Mesenchymal stem cell (in vitro differentiated cells and primary cell): ENCODE measurements at regions not wholly inside any gene's neighbourhood (a gene's known extent, or its start where the extent isn't known, plus 50 kb on each side); places are given as distances from the start of the nearest gene placed in this dataset.

Experiments
- DNase-seq: peaks from one replicate; pipeline ENCODE4 v3.0.0-alpha.2; 2013
- H2AFZ ChIP-seq: one replicate; pipeline ENCODE4 v1.6.1; 2013; ENCODE audit warnings: low read depth, mild to moderate bottlenecking, control low read depth, inconsistent platforms, low read length, moderate library complexity
- H2AK5ac ChIP-seq: 2 replicates; pipeline ENCODE4 v1.6.1; 2013; ENCODE audit warnings: low read length, moderate library complexity, mild to moderate bottlenecking, inconsistent platforms; ENCODE audit not compliant: severe bottlenecking
- H2BK120ac ChIP-seq: one replicate; pipeline ENCODE4 v1.6.1; 2013; ENCODE audit warnings: low read depth, mild to moderate bottlenecking, inconsistent platforms, low read length, moderate library complexity
- H2BK12ac ChIP-seq, 2 experiments: one replicate each; pipeline ENCODE4 v1.6.1; 2013; ENCODE audit warnings: inconsistent platforms in 2 of 2, low read length in 2 of 2, mild to moderate bottlenecking in 2 of 2, moderate library complexity in 2 of 2, control low read depth in 1 of 2
- H2BK15ac ChIP-seq: one replicate; pipeline ENCODE4 v1.6.1; 2013; ENCODE audit warnings: mild to moderate bottlenecking, low read depth, inconsistent platforms; ENCODE audit not compliant: poor library complexity, severe bottlenecking
- H2BK5ac ChIP-seq: 2 replicates; pipeline ENCODE4 v1.6.1; 2013; ENCODE audit warnings: low read depth, mild to moderate bottlenecking, low read length, control low read depth, inconsistent platforms; ENCODE audit not compliant: poor library complexity, severe bottlenecking
- H3K14ac ChIP-seq, 2 experiments: one replicate each; pipeline ENCODE4 v1.6.1; 2013; ENCODE audit warnings: inconsistent platforms in 2 of 2, low read length in 2 of 2, control low read depth in 1 of 2, mild to moderate bottlenecking in 1 of 2, moderate library complexity in 1 of 2
- H3K18ac ChIP-seq, 2 experiments: one replicate each; pipeline ENCODE4 v1.6.1; 2013; ENCODE audit warnings: inconsistent platforms in 2 of 2, low read length in 2 of 2, control low read depth in 1 of 2, low read depth in 1 of 2, mild to moderate bottlenecking in 1 of 2
- H3K23ac ChIP-seq, 2 experiments: one replicate each; pipeline ENCODE4 v1.6.1; 2013; ENCODE audit warnings: inconsistent platforms in 2 of 2, low read length in 2 of 2, mild to moderate bottlenecking in 2 of 2, moderate library complexity in 2 of 2, control low read depth in 1 of 2
- H3K27ac ChIP-seq: 2 replicates; pipeline ENCODE4 v1.5.1; 2013; ENCODE audit warnings: mild to moderate bottlenecking, moderate library complexity, low read length, control low read depth, inconsistent platforms; ENCODE audit not compliant: poor library complexity, severe bottlenecking
- H3K27me3 ChIP-seq, 2 experiments: 2 replicates each; pipeline versions ENCODE4 v1.6.1 to v1.7.0; 2013; ENCODE audit warnings: low read length in 2 of 2, mild to moderate bottlenecking in 2 of 2, moderate library complexity in 2 of 2, control low read depth in 1 of 2, inconsistent platforms in 1 of 2; ENCODE audit not compliant: control insufficient read depth in 1 of 2, insufficient read depth in 1 of 2
- H3K36me3 ChIP-seq, 2 experiments: 2 replicates each; pipeline versions ENCODE4 v1.6.1 to v1.7.0; 2013; ENCODE audit warnings: low read length in 2 of 2, control low read depth in 1 of 2, inconsistent platforms in 1 of 2, low read depth in 1 of 2, mild to moderate bottlenecking in 1 of 2; ENCODE audit not compliant: insufficient read depth in 2 of 2, control insufficient read depth in 1 of 2
- H3K4ac ChIP-seq, 2 experiments: one replicate each; pipeline ENCODE4 v1.6.1; 2013; ENCODE audit warnings: inconsistent platforms in 2 of 2, low read length in 2 of 2, mild to moderate bottlenecking in 2 of 2, moderate library complexity in 2 of 2, control low read depth in 1 of 2, low read depth in 1 of 2
- H3K4me1 ChIP-seq: 2 replicates; pipeline ENCODE4 v1.6.1; 2013; ENCODE audit warnings: low read depth, low read length, control low read depth; ENCODE audit not compliant: control insufficient read depth, insufficient read depth
- H3K4me2 ChIP-seq: 2 replicates; pipeline ENCODE4 v1.6.1; 2013; ENCODE audit warnings: low read length, mild to moderate bottlenecking, inconsistent platforms; ENCODE audit not compliant: poor library complexity, severe bottlenecking
- H3K4me3 ChIP-seq, 2 experiments: 2 replicates each; pipeline versions ENCODE4 v1.5.1 to v1.7.0; 2013; ENCODE audit warnings: low read length in 2 of 2, mild to moderate bottlenecking in 2 of 2, control low read depth in 1 of 2, low read depth in 1 of 2; ENCODE audit not compliant: insufficient read depth in 1 of 2
- H3K79me1 ChIP-seq: replicated peaks from 2 replicates; pipeline ENCODE4 v1.6.1; 2013; ENCODE audit warnings: mild to moderate bottlenecking, control low read depth, low read length, inconsistent platforms; ENCODE audit not compliant: poor library complexity, severe bottlenecking
- H3K9ac ChIP-seq: 2 replicates; pipeline ENCODE4 v1.7.0; 2013; ENCODE audit warnings: mild to moderate bottlenecking, low read length, moderate library complexity
- H3K9me3 ChIP-seq: 2 replicates; pipeline ENCODE4 v1.7.0; 2013; ENCODE audit warnings: mild to moderate bottlenecking, low read length; ENCODE audit not compliant: control insufficient read depth
- H4K8ac ChIP-seq: one replicate; pipeline ENCODE4 v1.6.1; 2013; ENCODE audit warnings: inconsistent platforms, mild to moderate bottlenecking, low read length, moderate library complexity
- H4K91ac ChIP-seq: one replicate; pipeline ENCODE4 v1.6.1; 2013; ENCODE audit warnings: mild to moderate bottlenecking, low read length, inconsistent platforms
- WGBS: methylation state at CpG from one replicate; pipeline ENCODE4 v1.1.7; 2013; ENCODE audit warnings: mixed read lengths; 5-methylcytosine and 5-hydroxymethylcytosine counted together

DNA sequence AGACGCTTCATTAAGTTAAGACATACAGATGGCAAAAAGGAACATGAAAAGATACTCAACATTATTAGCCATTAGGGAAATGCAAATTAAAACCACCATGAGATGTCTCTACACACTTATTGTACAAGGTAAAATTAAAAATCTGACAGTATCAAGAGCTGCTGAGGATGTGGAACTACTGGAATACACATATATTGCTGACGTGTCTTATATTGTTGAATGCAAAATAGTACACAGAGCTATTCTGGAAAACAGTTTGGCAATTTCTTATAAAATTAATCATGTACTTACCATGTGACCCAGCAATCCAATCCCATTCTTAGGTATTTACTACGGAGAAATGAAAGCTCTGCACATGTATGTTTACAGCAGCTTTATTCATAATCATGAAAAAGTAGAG is 742.5 kb downstream of the TBC1D22A start:
- Histone ChIP-seq H3K18ac (no peak overlapping the region), H4K8ac (no peak overlapping the region), H2BK15ac (no peak overlapping the region), H3K27me3 (no peaks in the 10 kb centered on the region), H3K9me3 (peaks cover 12% of the 10 kb centered on the region), H3K4ac (no peak overlapping the region), H3K27ac (no peak overlapping the region), H2AFZ (no peak overlapping the region), H3K14ac (no peak overlapping the region), H4K91ac (no peak overlapping the region), H2BK12ac (no peak overlapping the region), H3K79me1 (no peaks in the 10 kb centered on the region), H3K4me3 (no peak overlapping the region), H2BK120ac (no peak overlapping the region), H3K9ac (no peak overlapping the region), H3K4me2 (no peak overlapping the region), H3K4me1 (no peaks in the 10 kb centered on the region), H2AK5ac (no peak overlapping the region), H2BK5ac (peak overlapping the region; percentile 57), H3K23ac (no peak overlapping the region), H3K36me3 (no peaks in the 10 kb centered on the region)
- DNase-seq: no peak
- WGBS: 84% methylated on average over 3 of the region's 3 CpGs

DNA sequence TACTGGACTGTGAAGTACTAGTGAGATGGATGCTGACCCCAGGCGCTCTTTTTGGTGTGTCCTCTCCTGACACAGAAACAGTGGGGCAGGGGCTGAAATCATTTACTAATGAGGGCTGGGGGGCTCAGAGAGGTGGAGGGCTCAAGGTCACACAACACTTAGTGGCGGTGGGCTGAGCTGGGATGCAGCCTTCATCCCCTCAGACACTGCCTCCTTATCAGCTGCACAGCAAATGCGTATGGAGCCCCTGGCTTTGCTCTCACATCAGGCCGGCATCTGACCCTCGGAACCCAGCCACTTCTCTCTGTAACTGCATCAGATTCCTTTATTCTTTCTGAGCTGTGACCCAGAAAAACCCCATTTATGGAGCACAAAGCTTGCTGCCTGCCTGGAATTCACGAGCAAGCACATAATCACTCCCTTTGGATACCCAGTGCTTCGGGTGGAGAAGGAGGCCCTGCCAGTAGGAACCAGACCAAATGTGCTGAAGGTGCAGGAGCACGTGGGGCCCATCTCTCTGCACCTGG is 736.6 kb downstream of the TBC1D22A start:
- 61% methylated on average over 8 of the region's 8 CpGs for WGBS
- Histone ChIP-seq H2AK5ac (no peak overlapping the region), H3K79me1 (no peaks in the 10 kb centered on the region), H4K91ac (no peak overlapping the region), H2BK15ac (no peak overlapping the region), H3K36me3 (no peaks in the 10 kb centered on the region), H3K27ac (no peak overlapping the region), H3K4me2 (no peak overlapping the region), H2BK5ac (no peak overlapping the region), H3K4ac (no peak overlapping the region), H3K4me1 (no peaks in the 10 kb centered on the region), H3K23ac (no peak overlapping the region), H2BK120ac (no peak overlapping the region), H3K9me3 (peaks cover 18% of the 10 kb centered on the region), H2BK12ac (no peak overlapping the region), H3K4me3 (no peak overlapping the region), H3K27me3 (no peaks in the 10 kb centered on the region), H2AFZ (no peak overlapping the region), H3K14ac (no peak overlapping the region), H4K8ac (no peak overlapping the region), H3K18ac (no peak overlapping the region), H3K9ac (no peak overlapping the region)
- no peak for DNase-seq

- Histone ChIP-seq H3K4me1 (no peaks in the 10 kb centered on the region), H3K18ac (no peak overlapping the region), H3K4me3 (no peak overlapping the region), H3K9me3 (peaks cover 18% of the 10 kb centered on the region), H3K79me1 (no peaks in the 10 kb centered on the region), H2BK12ac (no peak overlapping the region), H2AFZ (no peak overlapping the region), H3K14ac (no peak overlapping the region), H2BK15ac (no peak overlapping the region), H4K8ac (no peak overlapping the region), H3K36me3 (no peaks in the 10 kb centered on the region), H2BK120ac (no peak overlapping the region), H3K23ac (no peak overlapping the region), H3K9ac (no peak overlapping the region), H2BK5ac (no peak overlapping the region), H3K27ac (no peak overlapping the region), H2AK5ac (no peak overlapping the region), H4K91ac (no peak overlapping the region), H3K4me2 (no peak overlapping the region), H3K4ac (no peak overlapping the region), H3K27me3 (no peaks in the 10 kb centered on the region)
- 65% methylated on average over 7 of the region's 7 CpGs for WGBS
- DNase-seq: no peak
Measured at GRCh38 chr22:47497666-47498065, 735.2 kb downstream of the TBC1D22A start.

GRCh38 chr22:47495110-47495509 is 732.7 kb downstream of the TBC1D22A start:
- Histone ChIP-seq H3K27me3 (no peaks in the 10 kb centered on the region), H2AFZ (no peak overlapping the region), H3K4me2 (no peak overlapping the region), H2BK5ac (no peak overlapping the region), H3K27ac (no peak overlapping the region), H2AK5ac (no peak overlapping the region), H3K36me3 (no peaks in the 10 kb centered on the region), H2BK12ac (no peak overlapping the region), H3K79me1 (no peaks in the 10 kb centered on the region), H3K18ac (no peak overlapping the region), H3K9me3 (peaks cover 9% of the 10 kb centered on the region), H3K4ac (no peak overlapping the region), H3K4me3 (no peak overlapping the region), H3K4me1 (no peaks in the 10 kb centered on the region), H3K9ac (no peak overlapping the region), H2BK120ac (no peak overlapping the region), H4K8ac (no peak overlapping the region), H3K23ac (no peak overlapping the region), H4K91ac (no peak overlapping the region), H3K14ac (no peak overlapping the region), H2BK15ac (no peak overlapping the region)
- 9% methylated on average over 1 of the region's 1 CpG for WGBS
- no peak for DNase-seq
